H7 (cell line): ENCODE measurements at regions not wholly inside any gene's neighbourhood (a gene's known extent, or its start where the extent isn't known, plus 50 kb on each side); places are given as distances from the start of the nearest gene placed in this dataset.

Experiments
- DNase-seq: peaks from one replicate; pipeline ENCODE4 v3.0.0; 2012
- H3K27me3 ChIP-seq: 2 replicates; pipeline ENCODE4 v1.6.0; 2011; ENCODE audit warnings: mild to moderate bottlenecking, low read length; ENCODE audit not compliant: control insufficient read depth, insufficient read depth
- H3K36me3 ChIP-seq: replicated peaks from 2 replicates; pipeline ENCODE4 v1.5.1; 2011; ENCODE audit warnings: low read length; ENCODE audit not compliant: control insufficient read depth, insufficient read depth
- H3K4me3 ChIP-seq: 2 replicates; pipeline ENCODE4 v1.5.1; 2011; ENCODE audit warnings: low read depth, mild to moderate bottlenecking, control low read depth, low read length, moderate library complexity; ENCODE audit not compliant: insufficient read depth

GRCh38 chr5:4977416-4978110, 162.6 kb upstream of the ADAMTS16 start:
- H3K36me3 ChIP-seq = no peaks in the 10 kb centered on the region
- H3K27me3 ChIP-seq = no peaks in the 10 kb centered on the region
- no peak for DNase-seq
- H3K4me3 ChIP-seq = no peak overlapping the region

- Histone ChIP-seq H3K27me3 (no peaks in the 10 kb centered on the region), H3K4me3 (no peak overlapping the region), H3K36me3 (no peaks in the 10 kb centered on the region)
- no peak for DNase-seq
Observed at GRCh38 chr5:4980201-4980600, 159.9 kb upstream of the ADAMTS16 start.

- Histone ChIP-seq H3K4me3 (no peak overlapping the region), H3K36me3 (no peaks in the 10 kb centered on the region), H3K27me3 (no peaks in the 10 kb centered on the region)
- DNase-seq = no peak
Observed at GRCh38 chr5:4981608-4982007, 158.5 kb upstream of the ADAMTS16 start.

- H3K4me3 ChIP-seq = no peak overlapping the region
- H3K27me3 ChIP-seq = no peaks in the 10 kb centered on the region
- no peak for DNase-seq
- H3K36me3 ChIP-seq = no peaks in the 10 kb centered on the region
Observed at GRCh38 chr5:4983701-4984100, 156.4 kb upstream of the ADAMTS16 start.

GRCh38 chr5:4984461-4984860, 155.7 kb upstream of the ADAMTS16 start:
- H3K4me3 ChIP-seq = no peak overlapping the region
- no peak for DNase-seq
- no peaks in the 10 kb centered on the region for H3K36me3 ChIP-seq
- no peaks in the 10 kb centered on the region for H3K27me3 ChIP-seq

GRCh38 chr5:4987431-4987830, 152.7 kb upstream of the ADAMTS16 start:
- no peak for DNase-seq
- Histone ChIP-seq H3K27me3 (no peaks in the 10 kb centered on the region), H3K36me3 (no peaks in the 10 kb centered on the region), H3K4me3 (no peak overlapping the region)

GRCh38 chr5:4989118-4989517, 151.0 kb upstream of the ADAMTS16 start:
- no peaks in the 10 kb centered on the region for H3K27me3 ChIP-seq
- no peak overlapping the region for H3K4me3 ChIP-seq
- no peaks in the 10 kb centered on the region for H3K36me3 ChIP-seq
- no peak for DNase-seq

GRCh38 chr5:4990017-4990416, 150.1 kb upstream of the ADAMTS16 start:
- no peak overlapping the region for H3K4me3 ChIP-seq
- no peaks in the 10 kb centered on the region for H3K27me3 ChIP-seq
- no peak for DNase-seq
- no peaks in the 10 kb centered on the region for H3K36me3 ChIP-seq

GRCh38 chr5:4990462-4990861, 149.7 kb upstream of the ADAMTS16 start:
- Histone ChIP-seq H3K4me3 (no peak overlapping the region), H3K36me3 (no peaks in the 10 kb centered on the region), H3K27me3 (no peaks in the 10 kb centered on the region)
- no peak for DNase-seq

- Histone ChIP-seq H3K4me3 (no peak overlapping the region), H3K36me3 (no peaks in the 10 kb centered on the region), H3K27me3 (no peaks in the 10 kb centered on the region)
- no peak for DNase-seq
Observed at GRCh38 chr5:4991925-4992324, 148.2 kb upstream of the ADAMTS16 start.

- no peak for DNase-seq
- H3K27me3 ChIP-seq = no peaks in the 10 kb centered on the region
- no peak overlapping the region for H3K4me3 ChIP-seq
- H3K36me3 ChIP-seq = no peaks in the 10 kb centered on the region
Observed at GRCh38 chr5:4995014-4995413, 145.1 kb upstream of the ADAMTS16 start.

- H3K27me3 ChIP-seq = no peaks in the 10 kb centered on the region
- no peak overlapping the region for H3K4me3 ChIP-seq
- H3K36me3 ChIP-seq = no peaks in the 10 kb centered on the region
- DNase-seq = no peak
Observed at GRCh38 chr5:5005353-5005752, 134.8 kb upstream of the ADAMTS16 start.

GRCh38 chr5:5006548-5006947, 133.6 kb upstream of the ADAMTS16 start:
- H3K36me3 ChIP-seq = no peaks in the 10 kb centered on the region
- DNase-seq = no peak
- H3K4me3 ChIP-seq = no peak overlapping the region
- H3K27me3 ChIP-seq = no peaks in the 10 kb centered on the region

GRCh38 chr5:5009240-5009639, 130.9 kb upstream of the ADAMTS16 start:
- DNase-seq = no peak
- Histone ChIP-seq H3K27me3 (no peaks in the 10 kb centered on the region), H3K4me3 (no peak overlapping the region), H3K36me3 (no peaks in the 10 kb centered on the region)

GRCh38 chr5:5011151-5011550, 129.0 kb upstream of the ADAMTS16 start:
- DNase-seq = no peak
- H3K36me3 ChIP-seq = no peaks in the 10 kb centered on the region
- no peak overlapping the region for H3K4me3 ChIP-seq
- no peaks in the 10 kb centered on the region for H3K27me3 ChIP-seq
